ENCODE measurements at regions not wholly inside any gene's neighbourhood (a gene's known extent, or its start where the extent isn't known, plus 50 kb on each side); places are given as distances from the start of the nearest gene placed in this dataset.

DNA sequence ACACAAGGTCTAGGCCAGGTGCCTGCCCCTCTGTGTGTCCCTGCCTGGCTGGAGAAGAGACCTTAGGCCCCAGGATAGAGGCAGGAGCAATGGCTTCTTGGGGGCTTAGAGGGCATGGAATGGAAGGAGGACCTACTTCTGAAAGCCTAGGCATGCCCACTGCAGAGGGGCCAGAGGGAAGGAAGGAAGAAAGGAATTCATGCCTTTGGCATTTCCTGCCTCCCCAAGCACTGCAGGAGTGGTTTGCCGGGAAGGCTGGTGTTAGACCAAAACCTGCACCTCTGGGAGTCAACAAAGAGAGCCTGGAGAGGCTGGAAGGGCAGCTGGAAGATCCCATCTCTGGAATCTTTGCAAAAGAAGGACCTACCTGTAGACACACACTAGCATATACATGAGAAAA, 50.7 kb upstream of the KCNE2 start:
- no peak for TF ChIP-seq CTCF (IDR thresholded peaks at IDR 0.05)
- no peak for TF ChIP-seq POLR2A (IDR thresholded peaks at IDR 0.05)
- no peak for TF ChIP-seq POLR2AphosphoS5 (IDR thresholded peaks at IDR 0.05)

Data from breast epithelium (tissue), 3 donors.